ENCODE measurements at regions not wholly inside any gene's neighbourhood (a gene's known extent, or its start where the extent isn't known, plus 50 kb on each side); places are given as distances from the start of the nearest gene placed in this dataset.

DNA sequence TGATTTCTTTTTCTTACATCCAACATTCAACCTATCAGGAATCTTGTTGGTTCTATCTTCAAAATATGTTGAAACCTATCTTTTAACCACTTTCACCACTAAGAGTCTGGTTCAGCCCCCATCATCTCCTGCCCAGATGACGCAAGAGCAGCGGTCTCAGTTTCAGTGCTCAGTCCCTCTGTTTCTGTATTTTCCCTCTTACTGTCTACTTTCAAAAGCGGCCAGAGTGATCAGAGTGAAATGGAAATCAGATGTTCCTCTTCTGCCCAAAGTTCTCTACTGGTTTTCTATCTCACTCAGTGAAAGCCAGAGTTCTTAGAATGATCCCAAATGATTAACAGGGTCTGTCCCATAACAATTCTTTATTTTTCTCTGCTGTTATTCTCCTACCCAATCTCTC is 147.9 kb upstream of the PDE7B start:
- no peaks in the 10 kb centered on the region for H3K9me2 ChIP-seq (ENCODE audit: insufficient read depth)
- no peak overlapping the region for H3K4me3 ChIP-seq (replicated peaks in 1 of 2; ENCODE audit: low read depth in 1 of 2, low read length in 2 of 2)
- ChIA-PET POLR2A (no interaction called here), RAD21 (ENCODE audit: low non-redundant PET in 1 of 2, low total read pairs in 2 of 2, uncharacterized antibody in 2 of 2, unreplicated experiment in 2 of 2) (no interaction called here), CTCF (no interaction called here)
- no peaks in the 10 kb centered on the region for H3K9me3 ChIP-seq (ENCODE audit: control insufficient read depth in 1 of 2, insufficient read depth in 1 of 2, low read depth in 1 of 2, low read length in 2 of 2)
- no peaks in the 10 kb centered on the region for H3K36me3 ChIP-seq (ENCODE audit: control insufficient read depth in 1 of 2, insufficient read depth in 2 of 2, low read length in 2 of 2)
- no peak overlapping the region for H3K9ac ChIP-seq (ENCODE audit: low read length)
- no peaks in the 10 kb centered on the region for H3K79me2 ChIP-seq (ENCODE audit: insufficient read depth, low read length)
- no peak overlapping the region for H3K27ac ChIP-seq (ENCODE audit: low read depth, low read length)
- DNase-seq (ENCODE audit: low read depth, low spot score) (no peak), ATAC-seq (no peak)
- H3K4me2 ChIP-seq (ENCODE audit: low read length), result no peak overlapping the region
- intact Hi-C loops (cut with micrococcal nuclease), result no loop called here
- no TSS peak for BruUV-seq (replicated peaks)
- H3K4me1 ChIP-seq (ENCODE audit: control insufficient read depth in 1 of 2, insufficient read depth in 2 of 2, low read length in 2 of 2), result no peaks in the 10 kb centered on the region
- H2AFZ ChIP-seq (ENCODE audit: low read depth, low read length, poor library complexity, severe bottlenecking), result no peak overlapping the region
- no peaks in the 10 kb centered on the region for H3K27me3 ChIP-seq (ENCODE audit: insufficient read depth, low read length)
- no peaks in the 10 kb centered on the region for H4K20me1 ChIP-seq (ENCODE audit: insufficient read depth)
- TF ChIP-seq ELF1 (IDR thresholded peaks at IDR 0.05; ENCODE audit: borderline replicate concordance, low read depth) (no peak), ZFX (IDR thresholded peaks at IDR 0.05) (no peak), FOSL1 (IDR thresholded peaks at IDR 0.05; ENCODE audit: low read depth) (no peak), RAD21 (IDR thresholded peaks at IDR 0.05; ENCODE audit: low read depth) (no peak)

DNA sequence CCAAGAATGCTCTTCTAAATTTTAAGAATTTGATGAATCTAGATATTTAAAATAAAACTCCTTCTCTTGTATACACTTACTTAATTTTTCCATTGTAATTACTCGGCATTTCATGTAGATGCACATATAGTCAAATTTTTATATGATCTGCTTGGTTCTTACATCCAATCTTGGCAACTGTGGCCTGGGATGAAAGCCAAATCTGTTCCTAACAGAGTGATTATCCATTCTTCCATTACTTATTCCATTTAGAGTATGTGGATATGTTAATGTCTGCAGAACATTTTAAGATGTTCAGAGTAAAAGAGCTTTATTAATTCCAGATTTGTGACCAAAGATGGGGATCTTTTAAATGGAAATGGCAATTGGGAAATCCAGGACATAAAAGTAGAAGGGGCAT is 144.1 kb upstream of the PDE7B start:
- Histone ChIP-seq H3K27ac (ENCODE audit: low read depth, low read length) (no peak overlapping the region), H3K9me3 (ENCODE audit: control insufficient read depth in 1 of 2, insufficient read depth in 1 of 2, low read depth in 1 of 2, low read length in 2 of 2) (no peaks in the 10 kb centered on the region), H3K4me1 (ENCODE audit: control insufficient read depth in 1 of 2, insufficient read depth in 2 of 2, low read length in 2 of 2) (no peaks in the 10 kb centered on the region), H3K36me3 (ENCODE audit: control insufficient read depth in 1 of 2, insufficient read depth in 2 of 2, low read length in 2 of 2) (no peaks in the 10 kb centered on the region), H3K9me2 (ENCODE audit: insufficient read depth) (no peaks in the 10 kb centered on the region), H3K27me3 (ENCODE audit: insufficient read depth, low read length) (no peaks in the 10 kb centered on the region), H3K79me2 (ENCODE audit: insufficient read depth, low read length) (no peaks in the 10 kb centered on the region), H3K9ac (ENCODE audit: low read length) (no peak overlapping the region), H3K4me2 (ENCODE audit: low read length) (no peak overlapping the region), H3K4me3 (replicated peaks in 1 of 2; ENCODE audit: low read depth in 1 of 2, low read length in 2 of 2) (no peak overlapping the region), H2AFZ (ENCODE audit: low read depth, low read length, poor library complexity, severe bottlenecking) (no peak overlapping the region), H4K20me1 (ENCODE audit: insufficient read depth) (no peaks in the 10 kb centered on the region)
- ChIA-PET POLR2A (no interaction called here), RAD21 (ENCODE audit: low non-redundant PET in 1 of 2, low total read pairs in 2 of 2, uncharacterized antibody in 2 of 2, unreplicated experiment in 2 of 2) (no interaction called here), CTCF (no interaction called here)
- DNase-seq (ENCODE audit: low read depth, low spot score) (no peak), ATAC-seq (no peak)
- intact Hi-C loops (cut with micrococcal nuclease), result no loop called here
- BruUV-seq (replicated peaks), result no TSS peak
- TF ChIP-seq SIN3A (IDR thresholded peaks at IDR 0.05; ENCODE audit: low read depth), result no peak
- no peak for TF ChIP-seq CBX3 (IDR thresholded peaks at IDR 0.05; ENCODE audit: low read depth)
- no peak for TF ChIP-seq POLR2AphosphoS5 (IDR thresholded peaks at IDR 0.05; ENCODE audit: low read depth, low read length)
- no peak for TF ChIP-seq ZFX (IDR thresholded peaks at IDR 0.05)
